ENCODE measurements at regions not wholly inside any gene's neighbourhood (a gene's known extent, or its start where the extent isn't known, plus 50 kb on each side); places are given as distances from the start of the nearest gene placed in this dataset.
"Not testable (repeated sequence)": the region's sequence is repeated elsewhere in the genome, so short reads cannot be mapped to it uniquely, and the experiment has no call there.

GRCh38 chr20:5662769-5663168 lies 52.0 kb upstream of the GPCPD1 start:
- TF ChIP-seq ZFP30 (CRISPR knock-in tag; IDR thresholded peaks at IDR 0.05) (no peak), PPARA (CRISPR knock-in tag; IDR thresholded peaks at IDR 0.05; ENCODE audit: borderline replicate concordance) (no peak), CSRNP3 (CRISPR knock-in tag; IDR thresholded peaks at IDR 0.05) (no peak), PATZ1 (CRISPR knock-in tag; IDR thresholded peaks at IDR 0.05; ENCODE audit: borderline replicate concordance) (no peak), ZNF70 (CRISPR knock-in tag; IDR thresholded peaks at IDR 0.05) (no peak), ZNF565 (CRISPR knock-in tag; conservative IDR thresholded peaks at IDR 0.05; ENCODE audit: low read depth) (no peak), OSR1 (CRISPR knock-in tag; IDR thresholded peaks at IDR 0.05) (no peak)
- ATAC-seq, result no peak

DNA sequence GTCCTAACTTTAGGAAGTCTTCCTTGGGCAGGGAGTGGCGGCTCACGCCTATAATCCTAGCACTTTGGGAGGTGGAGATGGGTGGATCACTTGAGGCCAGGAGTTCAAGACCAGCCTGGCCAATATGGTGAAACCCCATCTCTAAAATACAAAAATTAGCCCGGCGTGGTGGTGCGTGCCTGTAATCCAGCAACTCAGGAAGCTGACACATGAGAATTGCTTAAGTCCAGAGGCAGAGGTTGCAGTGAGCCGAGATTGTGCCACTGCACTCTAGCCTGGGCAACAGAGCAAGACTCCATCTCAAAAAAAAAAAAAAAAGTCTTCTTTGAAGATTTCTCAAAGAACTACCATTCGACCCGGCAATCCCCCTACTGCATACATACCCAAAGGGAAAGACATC lies 50.0 kb upstream of the GPCPD1 start:
- ATAC-seq, result not testable (repeated sequence)

All from SK-N-SH treated with all-trans-retinoic acid at 6 μM for 48 hours (cell line).